GM21825 (cell line): ENCODE measurements at regions not wholly inside any gene's neighbourhood (a gene's known extent, or its start where the extent isn't known, plus 50 kb on each side); places are given as distances from the start of the nearest gene placed in this dataset.
"Not testable (repeated sequence)": the region's sequence is repeated elsewhere in the genome, so short reads cannot be mapped to it uniquely, and the experiment has no call there.

Experiments
- ATAC-seq: cut with Tn5 transposase; IDR thresholded peaks from one replicate; pipeline ENCODE4 v1.9.1; 2021; ENCODE audit warnings: mild to moderate bottlenecking, moderate library complexity; ENCODE audit not compliant: unreplicated experiment

- ATAC-seq, result no peak
These were observed 1012.5 kb upstream of the SEMA6A start for GRCh38 chr5:117587111-117587510.

DNA sequence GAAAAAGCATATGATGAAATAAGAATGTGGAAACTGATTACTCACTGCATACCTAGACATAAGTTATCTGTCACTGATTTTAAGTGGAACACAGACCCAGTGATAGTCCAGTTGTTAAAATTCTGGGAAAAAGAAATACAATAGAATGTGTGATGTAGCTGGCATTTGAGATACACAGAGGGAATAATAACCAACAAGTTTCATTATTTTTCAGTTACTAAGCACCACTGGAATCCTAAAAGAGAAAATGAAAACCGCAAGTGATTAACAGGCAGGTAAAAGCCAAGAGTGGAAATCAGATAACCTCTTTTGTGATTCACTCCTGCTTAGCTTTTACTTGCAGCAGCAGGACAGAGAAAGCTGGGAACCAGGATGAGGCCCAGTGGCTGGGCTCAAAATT lies 994.0 kb upstream of the SEMA6A start:
- ATAC-seq, result no peak

GRCh38 chr5:117568126-117568525 lies 993.5 kb upstream of the SEMA6A start:
- ATAC-seq, result no peak

GRCh38 chr5:117562647-117563046 lies 988.0 kb upstream of the SEMA6A start:
- no peak for ATAC-seq

DNA sequence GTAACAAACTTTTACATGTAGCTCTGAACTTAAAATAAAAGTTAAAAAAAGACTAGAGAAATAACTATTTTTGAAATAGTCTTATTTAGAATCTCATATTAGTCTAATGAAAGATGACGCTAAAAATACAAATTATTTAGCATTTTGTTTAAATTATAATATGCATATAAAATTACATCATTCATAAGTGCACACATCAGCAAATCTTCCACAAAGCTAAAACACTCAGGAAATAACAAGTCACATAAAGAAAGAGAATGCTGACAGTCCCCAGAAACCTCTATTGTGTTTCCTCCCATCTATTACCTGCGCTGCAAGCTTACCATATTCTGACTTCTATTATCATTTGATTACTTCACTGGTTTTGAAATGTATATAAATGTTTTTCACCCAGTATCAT lies 986.9 kb upstream of the SEMA6A start:
- no peak for ATAC-seq

DNA sequence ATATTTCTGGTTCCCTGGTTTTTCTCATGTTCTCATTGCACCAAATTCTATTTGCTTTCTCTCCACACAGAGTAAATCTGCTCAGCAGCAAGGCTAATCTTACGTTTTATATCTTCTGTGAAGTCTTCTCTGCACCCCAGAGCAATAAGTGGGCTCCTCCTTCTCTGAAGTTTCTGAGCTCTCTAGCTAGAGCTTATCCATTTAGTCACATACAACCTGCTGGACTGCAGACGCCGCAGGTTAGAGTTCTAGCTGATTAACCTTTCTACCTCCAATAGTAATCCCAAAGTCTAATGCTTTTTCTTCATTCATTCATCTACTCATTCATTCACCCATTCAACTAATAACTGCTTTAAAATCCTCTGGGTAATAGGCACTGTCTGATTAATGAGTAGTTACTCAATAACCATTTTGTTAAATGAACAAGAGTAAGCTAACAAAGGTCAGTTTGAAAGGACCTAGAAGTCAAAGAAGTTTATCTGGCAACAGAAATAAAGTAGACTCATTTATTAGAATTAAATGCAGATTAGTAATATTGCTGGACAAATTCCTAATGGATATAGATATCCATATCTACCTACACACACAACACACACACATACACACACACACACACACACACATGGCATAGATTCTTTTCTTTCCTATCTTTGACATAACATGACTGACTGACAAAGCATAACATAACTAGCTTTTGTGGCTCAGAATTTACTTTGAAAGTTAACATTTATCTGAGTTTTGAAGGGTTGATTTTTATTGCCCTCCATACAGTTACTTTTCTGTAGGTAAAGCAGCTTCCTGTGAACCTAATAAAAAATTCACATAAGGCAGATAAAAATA lies 984.6 kb upstream of the SEMA6A start:
- ATAC-seq, result no peak

- ATAC-seq, result no peak
These were observed 976.6 kb upstream of the SEMA6A start for GRCh38 chr5:117551236-117551635.

GRCh38 chr5:117547192-117547591 lies 972.6 kb upstream of the SEMA6A start:
- no peak for ATAC-seq

GRCh38 chr5:117539692-117540091 lies 965.1 kb upstream of the SEMA6A start:
- ATAC-seq, result no peak

GRCh38 chr5:117533792-117534191 lies 959.2 kb upstream of the SEMA6A start:
- ATAC-seq, result no peak

- not testable (repeated sequence) for ATAC-seq
These were observed 958.5 kb upstream of the SEMA6A start for GRCh38 chr5:117533051-117533670.

DNA sequence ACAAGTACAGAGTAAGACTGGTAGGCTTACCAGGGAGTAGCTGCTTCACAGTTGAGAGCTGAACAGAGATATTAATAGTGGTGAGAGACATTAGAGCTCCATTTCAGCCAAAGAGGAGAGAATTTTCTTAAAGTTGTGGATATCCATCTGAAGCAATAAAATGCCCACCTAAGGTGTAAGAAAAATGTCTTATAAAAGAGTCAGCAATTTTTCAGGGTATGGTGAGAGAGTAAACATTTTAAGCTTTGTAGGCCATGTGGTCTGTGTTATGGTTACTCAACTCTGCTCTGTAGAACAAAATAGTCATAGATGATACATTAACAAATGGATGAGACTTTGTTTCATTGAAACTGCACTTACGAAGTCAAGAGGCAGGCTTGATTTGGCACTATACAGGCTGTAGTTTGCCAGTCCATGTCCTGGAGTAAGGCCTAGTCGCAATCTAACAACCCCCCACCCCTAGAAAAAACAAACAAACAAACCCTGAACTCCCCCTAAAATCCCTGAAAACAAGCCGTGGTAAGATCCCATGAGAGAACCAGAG lies 945.4 kb upstream of the SEMA6A start:
- no peak for ATAC-seq

DNA sequence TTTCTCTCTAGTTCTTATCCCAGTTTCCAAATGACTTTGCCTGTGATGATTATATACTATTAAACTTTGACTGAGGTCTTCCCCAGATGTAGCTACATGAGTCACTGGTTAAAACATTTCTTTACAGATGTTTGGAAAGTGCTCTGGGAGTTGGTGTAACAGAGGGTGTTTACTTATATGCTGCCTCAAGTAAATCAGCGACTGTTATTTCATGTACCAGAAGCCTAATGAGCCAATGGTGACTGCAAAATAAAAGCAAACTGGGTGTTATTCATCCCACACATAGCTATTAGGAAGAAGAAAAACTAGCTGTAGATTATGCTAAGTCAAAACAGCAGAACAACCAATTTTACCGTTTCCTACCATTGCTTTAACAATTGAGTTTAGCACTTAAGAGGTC lies 929.7 kb upstream of the SEMA6A start:
- ATAC-seq, result no peak

DNA sequence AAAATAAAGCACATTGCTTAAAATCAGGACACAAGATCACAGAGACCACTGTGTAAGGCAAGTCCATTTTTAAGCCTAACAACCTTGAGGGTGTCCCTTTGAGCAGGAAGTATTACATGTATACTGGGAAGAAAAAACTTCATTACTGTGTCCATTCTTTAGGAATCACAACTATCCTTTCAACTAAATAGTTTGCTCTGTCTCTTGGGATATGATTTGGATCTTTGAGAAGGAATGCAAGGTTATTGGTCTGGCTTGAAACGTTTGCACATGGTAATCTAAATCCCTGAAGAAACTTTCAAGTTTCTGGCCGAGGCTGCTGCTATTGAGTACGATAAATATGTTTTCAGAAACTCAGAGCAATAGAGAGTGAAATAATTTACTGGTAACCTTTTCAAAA lies 923.0 kb upstream of the SEMA6A start:
- ATAC-seq, result no peak

DNA sequence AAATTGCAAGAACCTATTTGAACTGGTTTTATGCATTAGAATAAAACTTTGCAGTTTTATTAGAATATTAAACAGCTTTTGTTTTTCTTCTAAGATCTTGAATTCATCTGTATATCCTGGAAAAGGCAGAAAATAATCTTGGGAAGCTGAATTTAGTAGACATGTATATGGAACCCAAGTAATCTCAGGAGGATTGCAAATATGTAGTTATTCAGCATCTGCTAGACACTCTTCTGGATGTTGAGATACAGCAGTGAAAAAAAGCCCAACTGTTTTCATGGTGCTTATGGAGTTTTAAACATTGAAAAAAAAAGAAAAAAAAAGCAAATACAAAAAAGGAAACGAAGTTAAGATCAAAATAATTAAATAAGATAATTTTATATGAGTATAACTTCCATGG lies 922.2 kb upstream of the SEMA6A start:
- ATAC-seq, result no peak

- no peak for ATAC-seq
These were observed 919.6 kb upstream of the SEMA6A start for GRCh38 chr5:117494188-117494587.

DNA sequence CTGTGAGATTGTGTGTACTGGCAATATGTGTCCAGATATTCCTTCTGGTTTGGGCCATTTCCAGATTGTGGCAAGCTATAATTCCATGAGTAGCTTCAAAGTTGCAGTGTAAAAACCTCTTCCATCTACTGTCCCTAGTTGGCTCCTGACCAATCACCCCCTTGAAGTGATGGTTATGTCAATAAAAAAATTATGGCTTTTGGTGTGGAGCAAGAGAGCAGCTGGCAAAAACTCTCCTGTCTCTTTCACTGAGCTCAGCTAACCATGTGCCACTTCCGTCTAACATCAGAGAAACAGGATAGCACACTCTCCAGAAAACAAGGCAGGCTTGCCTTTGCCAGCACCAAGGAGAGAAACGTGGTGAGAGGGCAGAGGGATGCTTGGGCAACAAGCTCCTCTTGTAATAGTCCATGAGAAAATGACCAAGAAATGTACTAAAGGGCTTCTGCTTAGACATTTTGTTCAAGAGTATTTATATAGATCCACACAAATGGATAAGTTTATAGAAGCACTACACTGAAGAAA lies 914.4 kb upstream of the SEMA6A start:
- ATAC-seq, result no peak

DNA sequence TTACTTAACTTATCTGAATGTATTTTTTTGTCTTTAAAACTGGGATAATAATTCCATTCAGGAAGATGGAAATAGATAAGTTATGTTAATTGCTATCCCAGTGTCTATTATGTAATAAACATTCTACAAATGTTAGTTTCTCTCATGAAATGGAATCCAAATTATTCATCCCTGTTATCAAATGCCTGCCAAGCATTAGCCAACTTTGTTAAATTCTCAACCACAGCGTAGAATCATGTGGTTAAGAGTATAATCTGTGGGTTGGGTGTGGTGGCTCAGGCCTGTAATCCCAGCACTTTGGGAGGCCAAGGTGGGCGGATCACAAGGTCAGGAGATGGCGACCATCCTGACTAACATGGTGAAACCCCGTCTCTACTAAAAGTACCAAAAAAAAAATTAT lies 912.9 kb upstream of the SEMA6A start:
- no peak for ATAC-seq

- no peak for ATAC-seq
These were observed 912.3 kb upstream of the SEMA6A start for GRCh38 chr5:117486879-117487391.

DNA sequence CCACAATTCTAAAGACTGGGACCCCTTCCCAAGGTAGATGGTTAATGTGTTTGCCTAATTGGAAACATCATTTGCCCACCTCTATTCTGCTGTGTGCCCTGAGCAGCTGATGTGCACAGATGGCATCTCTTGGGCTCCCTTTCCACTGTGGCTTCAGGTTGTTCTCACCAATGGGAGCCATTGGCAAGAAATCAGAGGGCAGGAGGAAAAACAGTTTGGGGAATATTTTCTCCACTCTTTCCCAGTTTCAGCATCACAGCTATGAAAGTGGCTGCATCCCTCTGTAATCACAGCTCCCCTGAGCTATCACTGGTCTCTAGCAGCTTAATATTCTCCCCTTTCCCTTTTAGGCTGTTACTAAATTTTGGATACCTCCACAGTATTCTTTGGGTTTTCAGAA lies 911.6 kb upstream of the SEMA6A start:
- no peak for ATAC-seq

GRCh38 chr5:117475919-117476318 lies 901.3 kb upstream of the SEMA6A start:
- ATAC-seq, result no peak

DNA sequence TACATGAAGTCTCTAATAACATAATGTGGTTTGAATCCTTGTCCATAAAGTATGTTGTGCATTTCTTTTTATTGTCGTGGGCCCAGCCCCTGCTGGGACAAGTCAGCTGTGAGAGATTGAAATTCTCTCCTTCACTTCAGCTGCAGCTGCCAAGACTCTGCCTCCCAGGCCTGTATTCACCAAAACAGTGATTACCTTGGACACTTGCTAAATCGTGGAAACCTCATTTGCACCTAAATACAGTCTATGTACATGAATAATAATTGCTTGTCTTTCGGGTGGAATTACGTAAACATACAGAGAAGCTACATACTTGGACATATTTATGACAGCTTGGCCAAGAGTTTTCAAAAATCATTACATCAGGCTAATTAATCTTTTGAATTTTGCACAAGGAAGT lies 898.5 kb upstream of the SEMA6A start:
- no peak for ATAC-seq
